ENCODE measurements at regions not wholly inside any gene's neighbourhood (a gene's known extent, or its start where the extent isn't known, plus 50 kb on each side); places are given as distances from the start of the nearest gene placed in this dataset.

DNA sequence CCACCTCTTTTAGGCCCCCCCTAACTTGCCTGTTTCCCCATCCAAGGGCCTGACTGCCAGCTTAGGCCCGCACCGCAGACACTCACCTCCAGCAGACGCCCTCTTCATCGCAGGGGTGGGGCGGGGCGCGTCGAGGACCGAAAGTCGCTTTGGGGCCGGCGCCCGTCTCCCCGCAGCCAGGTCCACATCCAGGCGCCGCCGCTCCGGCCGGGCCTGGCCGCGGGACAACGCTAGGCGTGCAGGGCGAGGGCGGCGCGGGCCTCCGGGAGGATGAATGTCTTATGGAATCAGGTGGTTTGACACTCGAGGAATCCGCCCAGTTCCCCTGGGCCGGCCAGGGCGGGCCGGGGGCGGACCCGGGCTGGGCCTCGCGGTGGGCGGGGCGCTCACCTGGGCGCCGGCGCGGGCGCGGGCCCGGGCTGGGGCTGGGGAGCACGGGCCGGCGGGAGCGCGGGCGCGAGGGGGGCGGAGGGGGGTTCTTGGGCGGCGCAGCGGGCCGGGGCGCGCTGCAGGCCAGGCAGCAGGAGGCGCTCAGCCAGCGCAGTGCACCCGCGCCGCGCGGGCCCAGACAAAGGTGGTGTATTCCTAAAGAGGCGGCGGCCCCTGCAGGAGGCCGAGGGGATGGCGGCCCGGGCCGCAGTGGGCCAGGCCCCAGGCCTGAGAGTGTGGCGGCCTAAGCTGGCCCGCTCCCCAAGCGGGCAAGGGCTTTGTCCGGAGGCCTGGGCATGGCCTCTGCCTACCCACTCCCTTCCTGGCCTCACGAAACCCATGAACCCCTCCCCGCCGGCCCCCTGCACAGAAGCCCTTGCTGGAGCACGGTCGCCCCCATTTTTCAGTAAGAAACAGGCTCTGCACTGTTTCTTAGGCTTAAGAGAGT, 177.6 kb downstream of the IGLL1 start:
- Mint-ChIP-seq H3K4me1 (ENCODE audit: low read depth, unreplicated experiment) (peaks cover 4% of the 10 kb centered on the region), H3K36me3 (ENCODE audit: unreplicated experiment) (no peaks in the 10 kb centered on the region), H3K27me3 (ENCODE audit: unreplicated experiment) (peaks cover under 1% of the 10 kb centered on the region), H3K4me3 (ENCODE audit: unreplicated experiment) (no peak overlapping the region), H3K27ac (ENCODE audit: unreplicated experiment) (no peak overlapping the region), H3K9me3 (ENCODE audit: unreplicated experiment) (peaks cover 4% of the 10 kb centered on the region)
- TF ChIP-seq, protein P1, sequence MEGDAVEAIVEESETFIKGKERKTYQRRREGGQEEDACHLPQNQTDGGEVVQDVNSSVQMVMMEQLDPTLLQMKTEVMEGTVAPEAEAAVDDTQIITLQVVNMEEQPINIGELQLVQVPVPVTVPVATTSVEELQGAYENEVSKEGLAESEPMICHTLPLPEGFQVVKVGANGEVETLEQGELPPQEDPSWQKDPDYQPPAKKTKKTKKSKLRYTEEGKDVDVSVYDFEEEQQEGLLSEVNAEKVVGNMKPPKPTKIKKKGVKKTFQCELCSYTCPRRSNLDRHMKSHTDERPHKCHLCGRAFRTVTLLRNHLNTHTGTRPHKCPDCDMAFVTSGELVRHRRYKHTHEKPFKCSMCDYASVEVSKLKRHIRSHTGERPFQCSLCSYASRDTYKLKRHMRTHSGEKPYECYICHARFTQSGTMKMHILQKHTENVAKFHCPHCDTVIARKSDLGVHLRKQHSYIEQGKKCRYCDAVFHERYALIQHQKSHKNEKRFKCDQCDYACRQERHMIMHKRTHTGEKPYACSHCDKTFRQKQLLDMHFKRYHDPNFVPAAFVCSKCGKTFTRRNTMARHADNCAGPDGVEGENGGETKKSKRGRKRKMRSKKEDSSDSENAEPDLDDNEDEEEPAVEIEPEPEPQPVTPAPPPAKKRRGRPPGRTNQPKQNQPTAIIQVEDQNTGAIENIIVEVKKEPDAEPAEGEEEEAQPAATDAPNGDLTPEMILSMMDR (IDR thresholded peaks at IDR 0.05; ENCODE audit: partially characterized antibody, unreplicated experiment) = peak; percentile 74
- peak; percentile 86 for DNase-seq

DNA sequence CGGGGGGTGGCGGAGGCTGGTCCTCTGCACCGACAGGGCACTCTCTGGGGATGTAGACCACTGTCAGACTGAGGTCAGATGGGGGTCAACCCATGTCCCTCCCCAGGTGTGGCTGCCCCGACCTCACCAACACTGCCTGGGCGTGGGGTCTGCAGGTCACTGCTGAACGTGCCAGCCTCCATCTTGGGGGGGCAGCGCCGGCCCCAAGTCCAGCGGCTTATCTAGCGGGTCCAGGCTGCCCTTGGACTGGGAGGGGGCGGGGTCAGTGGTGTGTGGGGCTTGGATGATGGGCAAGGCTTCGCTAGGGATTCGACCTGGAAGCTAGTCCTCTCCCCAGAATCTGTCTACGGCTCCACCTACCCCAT, 178.2 kb downstream of the IGLL1 start:
- Mint-ChIP-seq H3K4me3 (ENCODE audit: unreplicated experiment) (no peak overlapping the region), H3K9me3 (ENCODE audit: unreplicated experiment) (peaks cover 4% of the 10 kb centered on the region), H3K27me3 (ENCODE audit: unreplicated experiment) (peaks cover 5% of the 10 kb centered on the region), H3K27ac (ENCODE audit: unreplicated experiment) (no peak overlapping the region), H3K36me3 (ENCODE audit: unreplicated experiment) (no peaks in the 10 kb centered on the region), H3K4me1 (ENCODE audit: low read depth, unreplicated experiment) (peaks cover 8% of the 10 kb centered on the region)
- DNase-seq = no peak
- TF ChIP-seq, protein P1 (IDR thresholded peaks at IDR 0.05; ENCODE audit: partially characterized antibody, unreplicated experiment) = no peak

DNA sequence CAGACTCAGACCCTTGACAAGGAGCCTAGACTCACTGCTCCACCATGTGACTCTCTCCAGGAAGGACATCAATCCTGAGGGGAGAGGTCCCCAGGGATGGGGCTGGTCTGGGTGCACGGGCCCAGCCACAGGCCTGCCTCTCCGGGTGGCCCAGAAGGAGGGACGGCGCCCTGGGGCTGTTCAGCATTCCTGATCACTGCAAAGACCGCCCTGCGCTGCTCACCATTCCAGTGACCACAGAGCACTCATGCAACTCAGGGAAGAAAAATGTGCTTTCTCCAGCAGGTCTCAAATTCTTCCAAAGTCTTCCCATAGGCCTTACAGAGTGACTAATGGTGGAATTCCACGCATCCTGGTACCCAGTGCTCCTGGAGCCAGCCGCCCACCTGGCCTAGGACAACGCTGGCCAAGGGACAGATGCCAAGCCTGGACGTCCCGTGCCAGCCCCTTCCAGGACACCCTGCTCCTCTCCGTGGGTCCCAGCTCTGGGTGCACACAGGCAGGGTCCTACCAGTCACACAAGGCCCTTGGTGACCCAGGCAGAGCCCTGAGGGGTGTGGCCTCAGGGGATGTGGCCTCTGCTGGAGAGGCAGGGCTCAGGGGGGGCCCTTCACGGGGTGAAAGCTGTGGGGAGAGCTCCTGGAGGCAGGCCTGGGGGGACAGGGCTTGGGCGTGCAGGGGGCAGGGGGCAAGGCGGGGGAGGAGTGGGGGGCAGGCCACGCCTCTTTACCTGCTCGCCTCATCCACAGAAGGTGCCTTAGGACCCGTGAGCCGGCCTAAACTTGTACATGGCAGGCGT, 178.8 kb downstream of the IGLL1 start:
- Mint-ChIP-seq H3K36me3 (ENCODE audit: unreplicated experiment) (no peaks in the 10 kb centered on the region), H3K27ac (ENCODE audit: unreplicated experiment) (no peak overlapping the region), H3K4me1 (ENCODE audit: low read depth, unreplicated experiment) (peaks cover 12% of the 10 kb centered on the region), H3K9me3 (ENCODE audit: unreplicated experiment) (peaks cover 4% of the 10 kb centered on the region), H3K27me3 (ENCODE audit: unreplicated experiment) (peaks cover 8% of the 10 kb centered on the region), H3K4me3 (ENCODE audit: unreplicated experiment) (no peak overlapping the region)
- TF ChIP-seq, protein P1 (IDR thresholded peaks at IDR 0.05; ENCODE audit: partially characterized antibody, unreplicated experiment) = no peak
- no peak for DNase-seq

DNA sequence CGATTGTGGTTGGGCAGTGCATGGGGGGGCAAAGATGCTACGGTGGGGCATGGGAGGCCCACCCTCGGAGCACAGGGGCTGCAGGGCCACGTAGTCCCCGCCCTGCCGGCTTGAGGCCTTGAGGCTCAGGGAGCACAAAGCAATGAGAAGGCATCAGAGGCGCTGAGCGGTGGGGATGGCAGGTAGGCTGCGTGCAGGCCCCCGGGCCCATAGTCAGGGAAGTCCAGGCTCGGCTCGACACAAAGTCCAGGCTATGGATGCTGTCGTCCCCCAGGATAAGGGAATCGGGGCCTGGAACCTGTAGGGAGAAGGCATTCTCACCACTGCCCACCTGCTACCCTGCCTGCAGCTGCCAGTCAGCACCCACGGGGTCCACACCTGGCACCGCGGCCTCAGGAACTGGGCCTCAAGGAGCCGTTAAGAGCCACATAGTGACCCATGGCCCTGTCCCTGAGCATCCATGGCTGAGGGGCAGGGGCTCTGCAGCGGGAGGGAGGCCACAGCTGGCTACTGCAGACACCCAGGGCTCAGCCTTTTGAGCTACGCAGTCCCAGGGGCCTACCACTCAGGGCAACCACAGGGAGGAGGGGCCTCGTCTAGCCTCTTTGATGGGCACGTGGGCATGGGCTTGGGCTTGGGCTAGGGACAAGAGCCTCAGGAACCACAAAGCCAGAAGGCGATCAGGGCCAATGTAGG, 179.7 kb downstream of the IGLL1 start:
- Mint-ChIP-seq H3K4me3 (ENCODE audit: unreplicated experiment) (no peak overlapping the region), H3K36me3 (ENCODE audit: unreplicated experiment) (no peaks in the 10 kb centered on the region), H3K27me3 (ENCODE audit: unreplicated experiment) (peaks cover 8% of the 10 kb centered on the region), H3K9me3 (ENCODE audit: unreplicated experiment) (peaks cover 2% of the 10 kb centered on the region), H3K4me1 (ENCODE audit: low read depth, unreplicated experiment) (peaks cover 12% of the 10 kb centered on the region), H3K27ac (ENCODE audit: unreplicated experiment) (no peak overlapping the region)
- no peak for DNase-seq
- TF ChIP-seq, protein P1 (IDR thresholded peaks at IDR 0.05; ENCODE audit: partially characterized antibody, unreplicated experiment) = no peak

Data from glutamatergic neuron (in vitro differentiated cells).